ENCODE measurements at regions not wholly inside any gene's neighbourhood (a gene's known extent, or its start where the extent isn't known, plus 50 kb on each side); places are given as distances from the start of the nearest gene placed in this dataset.

DNA sequence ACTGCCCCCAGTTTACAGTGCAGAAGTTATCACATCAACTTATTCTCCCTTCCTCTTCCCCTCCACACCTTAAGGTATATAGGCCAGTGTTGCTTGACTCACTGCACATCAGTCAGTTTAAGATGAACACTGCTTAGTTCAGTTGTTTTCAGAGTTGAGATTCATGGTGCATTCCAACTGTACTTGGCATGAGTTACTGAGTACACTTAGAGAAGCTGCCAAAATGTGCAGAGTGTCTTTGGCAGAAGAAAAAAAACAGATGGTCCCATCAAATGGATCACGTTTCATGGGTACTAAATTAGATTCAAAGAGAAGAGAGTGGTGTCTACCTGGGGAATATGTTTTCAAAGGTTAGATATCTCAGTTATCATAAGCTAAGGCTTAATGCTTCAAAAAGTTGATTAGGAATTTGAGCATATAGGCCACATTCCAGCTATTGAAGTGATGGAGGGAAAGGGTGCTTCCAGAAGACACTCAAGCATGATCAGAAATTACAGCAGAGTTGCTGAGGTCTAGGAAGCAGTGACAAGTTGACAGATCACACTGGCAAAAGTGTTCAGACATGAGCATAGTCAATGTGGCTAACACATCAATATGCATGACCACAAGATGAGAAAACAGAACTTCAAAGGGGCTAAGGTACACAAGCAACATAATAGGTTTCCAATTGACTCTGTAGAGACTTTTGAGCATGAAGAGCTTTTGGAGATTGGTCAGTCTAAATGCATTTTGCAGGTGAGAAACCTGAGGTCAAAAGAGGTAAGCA, 579.2 kb upstream of the CELF2 start:
- Histone ChIP-seq H3K27ac (ENCODE audit: insufficient read depth, low read length, poor library complexity, severe bottlenecking) (no peak overlapping the region), H3K36me3 (ENCODE audit: control insufficient read depth, insufficient read depth, low read length) (no peaks in the 10 kb centered on the region), H3K9me3 (ENCODE audit: control insufficient read depth in 2 of 2, low read length in 2 of 2) (peaks cover 0 to 1% of the 10 kb centered on the region in 2 experiments), H3K4me3 (ENCODE audit: low read depth, low read length) (no peak overlapping the region), H3K27me3 (ENCODE audit: control insufficient read depth, insufficient read depth, low read length) (no peaks in the 10 kb centered on the region), H3K4me1 (ENCODE audit: control insufficient read depth, insufficient read depth, low read length, poor library complexity, severe bottlenecking) (no peaks in the 10 kb centered on the region)
- DNase-seq = no peak
- ATAC-seq (ENCODE audit: low read depth in 2 of 2) = no peak
- H3K27me3 Mint-ChIP-seq = no peaks in the 10 kb centered on the region
- H3K27ac Mint-ChIP-seq = no peak overlapping the region
- no peaks in the 10 kb centered on the region for H3K36me3 Mint-ChIP-seq
- peaks cover 0 to 10% (median 4%) of the 10 kb centered on the region in 7 donors for H3K9me3 Mint-ChIP-seq
- H3K4me1 Mint-ChIP-seq = no peaks in the 10 kb centered on the region
- no peak overlapping the region for H3K4me3 Mint-ChIP-seq

- no peaks in the 10 kb centered on the region for H3K27me3 Mint-ChIP-seq
- Histone ChIP-seq H3K27me3 (ENCODE audit: control insufficient read depth, insufficient read depth, low read length) (no peaks in the 10 kb centered on the region), H3K27ac (ENCODE audit: insufficient read depth, low read length, poor library complexity, severe bottlenecking) (no peak overlapping the region), H3K36me3 (ENCODE audit: control insufficient read depth, insufficient read depth, low read length) (no peaks in the 10 kb centered on the region), H3K4me3 (ENCODE audit: low read depth, low read length) (no peak overlapping the region), H3K4me1 (ENCODE audit: control insufficient read depth, insufficient read depth, low read length, poor library complexity, severe bottlenecking) (no peaks in the 10 kb centered on the region), H3K9me3 (ENCODE audit: control insufficient read depth in 2 of 2, low read length in 2 of 2) (no peaks in the 10 kb centered on the region)
- H3K27ac Mint-ChIP-seq = no peak overlapping the region
- H3K9me3 Mint-ChIP-seq = peaks cover 0 to 8% (median 1%) of the 10 kb centered on the region in 7 donors
- H3K36me3 Mint-ChIP-seq = no peaks in the 10 kb centered on the region
- H3K4me3 Mint-ChIP-seq = no peak overlapping the region
- DNase-seq = no peak
- ATAC-seq (ENCODE audit: low read depth in 2 of 2) = no peak
- H3K4me1 Mint-ChIP-seq = no peaks in the 10 kb centered on the region
These were observed 560.8 kb upstream of the CELF2 start for GRCh38 chr10:10456856-10457255.

DNA sequence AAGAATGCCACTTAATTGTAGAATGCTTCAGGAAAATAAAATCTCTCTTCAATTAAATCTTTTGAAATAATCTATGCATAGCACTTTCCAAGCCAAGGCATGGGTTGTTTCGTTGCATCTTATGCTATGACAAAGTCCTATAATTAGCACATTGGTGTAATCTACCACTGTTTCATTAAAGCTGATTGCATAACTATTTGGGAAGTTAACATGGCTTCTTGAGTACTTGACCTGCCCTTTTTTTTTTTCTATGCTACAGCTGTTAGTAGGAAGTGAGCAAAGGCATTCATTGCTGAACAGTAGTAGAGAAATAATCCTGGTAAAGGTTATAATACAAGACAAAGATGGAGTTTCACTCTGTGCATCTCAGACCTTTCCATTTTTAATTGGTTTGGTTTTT, 557.2 kb upstream of the CELF2 start:
- Mint-ChIP-seq H3K9me3 (peaks cover 0 to 2% (median 0%) of the 10 kb centered on the region in 7 donors), H3K36me3 (no peaks in the 10 kb centered on the region), H3K27ac (no peak overlapping the region), H3K4me1 (no peaks in the 10 kb centered on the region), H3K4me3 (no peak overlapping the region), H3K27me3 (no peaks in the 10 kb centered on the region)
- Histone ChIP-seq H3K9me3 (ENCODE audit: control insufficient read depth in 2 of 2, low read length in 2 of 2) (no peaks in the 10 kb centered on the region), H3K36me3 (ENCODE audit: control insufficient read depth, insufficient read depth, low read length) (no peaks in the 10 kb centered on the region), H3K27ac (ENCODE audit: insufficient read depth, low read length, poor library complexity, severe bottlenecking) (no peak overlapping the region), H3K27me3 (ENCODE audit: control insufficient read depth, insufficient read depth, low read length) (no peaks in the 10 kb centered on the region), H3K4me1 (ENCODE audit: control insufficient read depth, insufficient read depth, low read length, poor library complexity, severe bottlenecking) (no peaks in the 10 kb centered on the region), H3K4me3 (ENCODE audit: low read depth, low read length) (no peak overlapping the region)
- ATAC-seq (ENCODE audit: low read depth in 2 of 2) (no peak), DNase-seq (no peak)

GRCh38 chr10:10462151-10462941, 555.3 kb upstream of the CELF2 start:
- no peak overlapping the region for H3K27ac Mint-ChIP-seq
- no peaks in the 10 kb centered on the region for H3K4me1 ChIP-seq (ENCODE audit: control insufficient read depth, insufficient read depth, low read length, poor library complexity, severe bottlenecking)
- no peaks in the 10 kb centered on the region for H3K36me3 ChIP-seq (ENCODE audit: control insufficient read depth, insufficient read depth, low read length)
- no peaks in the 10 kb centered on the region for H3K27me3 ChIP-seq (ENCODE audit: control insufficient read depth, insufficient read depth, low read length)
- H3K4me1 Mint-ChIP-seq = no peaks in the 10 kb centered on the region
- ATAC-seq (ENCODE audit: low read depth in 2 of 2) = no peak
- no peak for DNase-seq
- peaks cover 0 to 1% (median 0%) of the 10 kb centered on the region in 7 donors for H3K9me3 Mint-ChIP-seq
- H3K4me3 ChIP-seq (ENCODE audit: low read depth, low read length) = no peak overlapping the region
- no peaks in the 10 kb centered on the region for H3K36me3 Mint-ChIP-seq
- H3K4me3 Mint-ChIP-seq = no peak overlapping the region
- H3K9me3 ChIP-seq (ENCODE audit: control insufficient read depth in 2 of 2, low read length in 2 of 2) = no peaks in the 10 kb centered on the region
- no peak overlapping the region for H3K27ac ChIP-seq (ENCODE audit: insufficient read depth, low read length, poor library complexity, severe bottlenecking)
- H3K27me3 Mint-ChIP-seq = no peaks in the 10 kb centered on the region

GRCh38 chr10:10471758-10472157, 545.9 kb upstream of the CELF2 start:
- no peak for ATAC-seq (ENCODE audit: low read depth in 2 of 2)
- Mint-ChIP-seq H3K36me3 (no peaks in the 10 kb centered on the region), H3K27me3 (no peaks in the 10 kb centered on the region), H3K4me1 (no peaks in the 10 kb centered on the region), H3K27ac (no peak overlapping the region), H3K9me3 (peaks cover 0 to 11% (median 2%) of the 10 kb centered on the region in 7 donors), H3K4me3 (no peak overlapping the region)
- Histone ChIP-seq H3K27ac (ENCODE audit: insufficient read depth, low read length, poor library complexity, severe bottlenecking) (no peak overlapping the region), H3K4me1 (ENCODE audit: control insufficient read depth, insufficient read depth, low read length, poor library complexity, severe bottlenecking) (no peaks in the 10 kb centered on the region), H3K36me3 (ENCODE audit: control insufficient read depth, insufficient read depth, low read length) (no peaks in the 10 kb centered on the region), H3K27me3 (ENCODE audit: control insufficient read depth, insufficient read depth, low read length) (no peaks in the 10 kb centered on the region), H3K4me3 (ENCODE audit: low read depth, low read length) (no peak overlapping the region), H3K9me3 (ENCODE audit: control insufficient read depth in 2 of 2, low read length in 2 of 2) (no peaks in the 10 kb centered on the region)
- no peak for DNase-seq

DNA sequence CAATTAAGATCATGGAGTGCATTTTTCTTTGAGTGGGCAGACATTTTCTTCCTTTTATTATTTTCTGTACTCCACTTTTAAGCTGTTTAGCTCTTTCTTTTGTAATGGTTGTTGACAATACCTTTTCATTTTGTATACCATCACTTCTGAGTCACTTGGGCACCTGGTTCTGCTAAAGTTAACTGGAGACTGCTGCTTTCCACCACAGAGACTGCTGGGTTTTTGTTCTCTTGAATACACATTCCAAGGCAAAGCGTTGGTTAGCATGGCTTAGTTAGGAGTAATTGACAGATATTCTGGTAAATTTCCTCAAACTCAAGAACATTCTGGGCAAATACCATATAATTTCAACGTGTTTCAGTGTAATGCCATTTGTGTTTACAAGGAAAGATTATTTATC, 541.9 kb upstream of the CELF2 start:
- Mint-ChIP-seq H3K27me3 (no peaks in the 10 kb centered on the region), H3K4me1 (no peaks in the 10 kb centered on the region), H3K27ac (no peak overlapping the region), H3K36me3 (no peaks in the 10 kb centered on the region), H3K9me3 (peaks cover 0 to 11% (median 2%) of the 10 kb centered on the region in 7 donors), H3K4me3 (no peak overlapping the region)
- H3K4me3 ChIP-seq (ENCODE audit: low read depth, low read length) = no peak overlapping the region
- DNase-seq (no peak), ATAC-seq (ENCODE audit: low read depth in 2 of 2) (no peak)
- no peaks in the 10 kb centered on the region for H3K27me3 ChIP-seq (ENCODE audit: control insufficient read depth, insufficient read depth, low read length)
- no peaks in the 10 kb centered on the region for H3K9me3 ChIP-seq (ENCODE audit: control insufficient read depth in 2 of 2, low read length in 2 of 2)
- no peak overlapping the region for H3K27ac ChIP-seq (ENCODE audit: insufficient read depth, low read length, poor library complexity, severe bottlenecking)
- no peaks in the 10 kb centered on the region for H3K36me3 ChIP-seq (ENCODE audit: control insufficient read depth, insufficient read depth, low read length)
- no peaks in the 10 kb centered on the region for H3K4me1 ChIP-seq (ENCODE audit: control insufficient read depth, insufficient read depth, low read length, poor library complexity, severe bottlenecking)

- Histone ChIP-seq H3K36me3 (ENCODE audit: control insufficient read depth, insufficient read depth, low read length) (no peaks in the 10 kb centered on the region), H3K27ac (ENCODE audit: insufficient read depth, low read length, poor library complexity, severe bottlenecking) (no peak overlapping the region), H3K4me3 (ENCODE audit: low read depth, low read length) (no peak overlapping the region), H3K9me3 (ENCODE audit: control insufficient read depth in 2 of 2, low read length in 2 of 2) (no peaks in the 10 kb centered on the region), H3K27me3 (ENCODE audit: control insufficient read depth, insufficient read depth, low read length) (no peaks in the 10 kb centered on the region), H3K4me1 (ENCODE audit: control insufficient read depth, insufficient read depth, low read length, poor library complexity, severe bottlenecking) (no peaks in the 10 kb centered on the region)
- ATAC-seq (ENCODE audit: low read depth in 2 of 2) = no peak
- Mint-ChIP-seq H3K27me3 (no peaks in the 10 kb centered on the region), H3K4me3 (no peak overlapping the region), H3K9me3 (peaks cover 0 to 6% (median 2%) of the 10 kb centered on the region in 7 donors), H3K36me3 (no peaks in the 10 kb centered on the region), H3K27ac (no peak overlapping the region), H3K4me1 (no peaks in the 10 kb centered on the region)
- no peak for DNase-seq
These were observed 539.8 kb upstream of the CELF2 start for GRCh38 chr10:10477844-10478243.
